IMR-90 (cell line): ENCODE measurements at regions not wholly inside any gene's neighbourhood (a gene's known extent, or its start where the extent isn't known, plus 50 kb on each side); places are given as distances from the start of the nearest gene placed in this dataset.

ENCODE experiments used
- ATAC-seq: fragments of 200-7000 bp; cut with Tn5 transposase; 2 replicates; pipeline ENCODE4 v1.9.1; 2020; ENCODE audit warnings: low read depth, mild to moderate bottlenecking, moderate library complexity
- BruUV-seq: library from RNA; stranded (reverse); fragments of 400-500 nt; replicated peaks from 2 replicates; lab custom pipeline; 2021; lab: Mats Ljungman, UMichigan
- CTCF ChIA-PET: fragments of 300-600 bp; formaldehyde crosslinking; extraction: SDS; loops from one replicate; lab custom pipeline; 2021; ENCODE audit warnings: antibody characterized with exemption; lab: Yijun Ruan, JAX
- POLR2A ChIA-PET: fragments of 300-600 bp; sonication (Branson Sonifier 250); formaldehyde crosslinking; loops from one replicate; lab custom pipeline; 2022; ENCODE audit warnings: antibody characterized with exemption; ENCODE audit not compliant: unreplicated experiment; lab: Charles Lee
- DNase-seq: peaks from one replicate; pipeline ENCODE4 v3.0.0; 2013
- H2AFZ ChIP-seq: replicated peaks from 2 replicates; pipeline ENCODE3; 2013; ENCODE audit warnings: low read length, mild to moderate bottlenecking; ENCODE audit not compliant: poor library complexity
- H2AK5ac ChIP-seq: 2 replicates; pipeline ENCODE4 v1.6.1; 2013; ENCODE audit warnings: low read depth, low read length, inconsistent platforms
- H2AK9ac ChIP-seq: replicated peaks from 2 replicates; pipeline ENCODE3; 2013; ENCODE audit warnings: mild to moderate bottlenecking, low read depth, low read length, moderate library complexity; ENCODE audit not compliant: poor library complexity
- H2BK120ac ChIP-seq: 2 replicates; pipeline ENCODE4 v1.6.1; 2013; ENCODE audit warnings: low read depth, low read length, inconsistent platforms
- H2BK15ac ChIP-seq: 3 replicates; pipeline ENCODE4 v1.6.1; 2013; ENCODE audit warnings: low read depth, low read length, inconsistent platforms
- H2BK20ac ChIP-seq: 2 replicates; pipeline ENCODE4 v1.6.1; 2013; ENCODE audit warnings: low read depth, mild to moderate bottlenecking, inconsistent platforms, low read length, moderate library complexity
- H2BK5ac ChIP-seq: 2 replicates; pipeline ENCODE4 v1.6.1; 2013; ENCODE audit warnings: mild to moderate bottlenecking, low read depth, low read length, inconsistent platforms; ENCODE audit not compliant: poor library complexity, severe bottlenecking
- H3K14ac ChIP-seq: replicated peaks from 2 replicates; pipeline ENCODE4 v1.6.1; 2013; ENCODE audit warnings: low read depth, low read length, inconsistent platforms
- H3K18ac ChIP-seq: 2 replicates; pipeline ENCODE4 v1.6.1; 2013; ENCODE audit warnings: low read depth, low read length, control low read depth
- H3K23ac ChIP-seq: 2 replicates; pipeline ENCODE4 v1.6.1; 2013; ENCODE audit warnings: low read depth, low read length, inconsistent platforms
- H3K27ac ChIP-seq: 2 replicates; pipeline ENCODE4 v1.5.1; 2013; ENCODE audit warnings: mild to moderate bottlenecking, control low read depth, low read length; ENCODE audit not compliant: insufficient read depth
- H3K27me3 ChIP-seq: 2 replicates; pipeline ENCODE4 v1.6.1; 2013; ENCODE audit warnings: low read length; ENCODE audit not compliant: control insufficient read depth, insufficient read depth
- H3K36me3 ChIP-seq: 2 replicates; pipeline ENCODE4 v1.6.1; 2013; ENCODE audit warnings: low read length, mixed read lengths; ENCODE audit not compliant: control insufficient read depth, insufficient read depth
- H3K4ac ChIP-seq: 2 replicates; pipeline ENCODE4 v1.6.1; 2013; ENCODE audit warnings: low read depth, low read length, inconsistent platforms
- H3K4me1 ChIP-seq: 2 replicates; pipeline ENCODE4 v1.6.1; 2013; ENCODE audit warnings: low read length, mixed read lengths; ENCODE audit not compliant: control insufficient read depth, insufficient read depth
- H3K4me2 ChIP-seq: 2 replicates; pipeline ENCODE4 v1.6.1; 2013; ENCODE audit warnings: low read depth, mild to moderate bottlenecking, control low read depth, low read length, moderate library complexity
- H3K4me3 ChIP-seq: 2 replicates; pipeline ENCODE4 v1.5.1; 2013; ENCODE audit warnings: low read depth, mild to moderate bottlenecking, control low read depth, low read length, moderate library complexity; ENCODE audit not compliant: insufficient read depth
- H3K56ac ChIP-seq: 2 replicates; pipeline ENCODE4 v1.6.1; 2013; ENCODE audit warnings: low read length, inconsistent platforms; ENCODE audit not compliant: insufficient read depth; ENCODE audit errors: extremely low read depth
- H3K79me1 ChIP-seq, 2 experiments: 2 replicates each; pipeline ENCODE4 v1.6.1; 2013; ENCODE audit warnings: low read length in 2 of 2, inconsistent platforms in 1 of 2, low read depth in 1 of 2
- H3K9ac ChIP-seq: 2 replicates; pipeline ENCODE4 v1.6.1; 2013; ENCODE audit warnings: low read depth, low read length, control low read depth
- H3K9me1 ChIP-seq: 2 replicates; pipeline ENCODE4 v1.6.1; 2013; ENCODE audit warnings: low read length, inconsistent platforms; ENCODE audit not compliant: insufficient read depth
- H3K9me3 ChIP-seq: 2 replicates; pipeline ENCODE4 v1.6.1; 2013; ENCODE audit warnings: low read length; ENCODE audit not compliant: control insufficient read depth, insufficient read depth
- H4K20me1 ChIP-seq: 2 replicates; pipeline ENCODE4 v1.6.1; 2013; ENCODE audit warnings: low read length, inconsistent platforms; ENCODE audit not compliant: insufficient read depth
- H4K5ac ChIP-seq: 2 replicates; pipeline ENCODE4 v1.6.1; 2013; ENCODE audit warnings: mild to moderate bottlenecking, low read depth, low read length, control low read depth
- H4K8ac ChIP-seq, 2 experiments: 2 replicates each; pipeline ENCODE4 v1.6.1; 2013; ENCODE audit warnings: low read depth in 2 of 2, low read length in 2 of 2, control low read depth in 1 of 2, inconsistent platforms in 1 of 2
- H4K91ac ChIP-seq: 2 replicates; pipeline ENCODE4 v1.6.1; 2013; ENCODE audit warnings: low read depth, low read length, inconsistent platforms; ENCODE audit not compliant: insufficient read depth
- CHD1 ChIP-seq: IDR thresholded peaks from 2 replicates; pipeline ENCODE4 v1.6.1; 2012; ENCODE audit warnings: low read depth, low read length, improper control_type of control experiment
- ELK1 ChIP-seq: fragments of 150-350 bp; IDR thresholded peaks from 2 replicates; pipeline ENCODE4 v1.6.1; 2016; ENCODE audit warnings: low read depth, mild to moderate bottlenecking, low read length, moderate library complexity, borderline replicate concordance
- MAZ ChIP-seq: IDR thresholded peaks from 2 replicates; pipeline ENCODE4 v1.6.1; 2012; ENCODE audit warnings: low read depth, mild to moderate bottlenecking, low read length, improper control_type of control experiment, moderate library complexity, borderline replicate concordance
- NFE2L2 ChIP-seq: fragments of 150-350 bp; IDR thresholded peaks from 2 replicates; pipeline ENCODE4 v1.6.1; 2016; ENCODE audit warnings: low read depth, mild to moderate bottlenecking, low read length
- RCOR1 ChIP-seq: IDR thresholded peaks from 2 replicates; pipeline ENCODE4 v1.6.1; 2012; ENCODE audit warnings: mild to moderate bottlenecking, low read length, improper control_type of control experiment; ENCODE audit not compliant: insufficient replicate concordance
- WGBS, 2 experiments: methylation state at CpG; one replicate each; pipeline versions ENCODE4 v1.1.5 to v1.1.7; 2013; ENCODE audit warnings: missing lambda C conversion rate in 2 of 2; ENCODE audit not compliant: insufficient read length in 1 of 2; ENCODE audit errors: extremely low coverage in 2 of 2; 5-methylcytosine and 5-hydroxymethylcytosine counted together
- dilution Hi-C: fragments of 300-500 bp; cut with HindIII; formaldehyde crosslinking; loops from one replicate; pipeline ENCODE4 v1.14.3; 2018; ENCODE audit warnings: low sequenced_read_pairs; ENCODE audit not compliant: unreplicated experiment
- in situ Hi-C: fragments of 300-500 bp; cut with MboI; formaldehyde crosslinking; loops from 3 replicates; pipeline ENCODE4 v1.14.3; 2019; ENCODE audit warnings: low sequenced_read_pairs, inconsistent platforms, mixed read lengths
- intact Hi-C: fragments of 100-400 bp; cut with micrococcal nuclease; formaldehyde crosslinking; loops from 2 replicates; pipeline ENCODE4 v1.10.0; 2022

- Histone ChIP-seq H2AK5ac (no peak overlapping the region), H2BK20ac (no peak overlapping the region), H3K4me2 (no peak overlapping the region), H2BK5ac (no peak overlapping the region), H3K4ac (no peak overlapping the region), H3K4me1 (no peaks in the 10 kb centered on the region), H3K23ac (no peak overlapping the region), H2BK120ac (no peak overlapping the region), H3K27ac (no peak overlapping the region), H2AFZ (no peak overlapping the region), H3K27me3 (no peaks in the 10 kb centered on the region), H2BK15ac (no peak overlapping the region), H4K8ac (no peak overlapping the region), H3K56ac (no peak overlapping the region), H4K20me1 (no peaks in the 10 kb centered on the region), H3K4me3 (no peak overlapping the region), H3K9me1 (no peaks in the 10 kb centered on the region), H3K9me3 (no peaks in the 10 kb centered on the region), H4K91ac (no peak overlapping the region), H4K5ac (no peak overlapping the region), H3K14ac (no peak overlapping the region), H2AK9ac (no peak overlapping the region), H3K36me3 (no peaks in the 10 kb centered on the region), H3K79me1 (no peaks in the 10 kb centered on the region), H3K18ac (no peak overlapping the region), H3K9ac (no peak overlapping the region)
- ChIA-PET CTCF (no interaction called here), POLR2A (no interaction called here)
- intact Hi-C loops: no loop called here
- in situ Hi-C loops: no loop called here
- TF ChIP-seq MAZ: no peak
- TF ChIP-seq RCOR1: no peak
- TF ChIP-seq CHD1: no peak
- TF ChIP-seq ELK1: no peak
- TF ChIP-seq NFE2L2: no peak
- DNase-seq (no peak), ATAC-seq (no peak)
- no TSS peak for BruUV-seq
- dilution Hi-C loops: no loop called here
- no CpG with 5 or more reads among the region's 10 CpGs for WGBS, 2 experiments
Measured at GRCh38 chr21:14657241-14658008, 111.3 kb upstream of the SAMSN1 start.
